Fibroblast of skin of right quadriceps (primary cell): ENCODE measurements at regions not wholly inside any gene's neighbourhood (a gene's known extent, or its start where the extent isn't known, plus 50 kb on each side); places are given as distances from the start of the nearest gene placed in this dataset.
"Not testable (repeated sequence)": the region's sequence is repeated elsewhere in the genome, so short reads cannot be mapped to it uniquely, and the experiment has no call there.

Experiments
- DNase-seq: peaks from one replicate; pipeline ENCODE4 v3.0.0-alpha.2; 2013

DNA sequence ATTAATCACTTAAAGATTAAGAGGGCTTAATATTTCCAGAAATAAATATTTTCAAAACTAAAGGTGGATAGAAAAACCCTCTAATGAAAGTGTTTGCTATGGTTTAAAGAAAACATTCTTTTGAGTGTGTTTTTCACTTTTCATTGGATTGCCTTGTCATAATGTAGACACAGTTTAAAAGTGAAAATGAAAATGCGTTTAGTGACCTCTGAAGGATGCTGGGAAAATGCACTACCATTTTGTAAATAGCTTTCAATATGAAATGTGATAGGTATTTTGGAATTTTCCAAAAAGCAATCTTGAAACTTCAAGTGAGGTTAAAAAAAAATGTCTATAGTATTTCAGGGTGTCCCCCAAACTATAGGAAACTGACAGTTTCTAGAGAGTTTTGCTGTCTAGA is 642.2 kb downstream of the C4orf33 start:
- no peak for DNase-seq

- no peak for DNase-seq
These were observed 651.8 kb downstream of the C4orf33 start for GRCh38 chr4:129747756-129748155.

GRCh38 chr4:129748991-129749390 is 653.0 kb downstream of the C4orf33 start:
- peak; percentile 0 for DNase-seq

- no peak for DNase-seq
These were observed 655.7 kb downstream of the C4orf33 start for GRCh38 chr4:129751646-129752045.

- no peak for DNase-seq
These were observed 687.6 kb downstream of the C4orf33 start for GRCh38 chr4:129783596-129783995.

DNA sequence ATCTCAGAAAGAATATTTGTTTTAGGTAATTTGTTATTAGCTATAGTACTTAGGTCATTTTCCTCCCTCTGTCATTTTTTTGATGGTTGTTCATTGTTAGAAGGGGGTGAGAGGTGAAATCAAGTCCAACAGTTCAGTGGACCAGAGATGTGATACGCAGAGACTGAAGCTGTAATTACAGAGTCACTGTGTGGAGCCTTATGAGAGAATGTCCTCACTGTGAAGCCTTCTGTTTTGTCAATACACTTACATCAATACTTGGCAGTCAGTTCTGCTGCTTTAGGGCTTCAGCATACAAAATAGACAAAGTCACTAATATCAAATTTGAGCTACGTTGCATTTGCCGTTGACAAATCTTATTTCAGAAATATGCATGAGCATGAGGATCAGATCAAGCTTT is 692.5 kb downstream of the C4orf33 start:
- DNase-seq = no peak

GRCh38 chr4:129804461-129804981 is 708.6 kb downstream of the C4orf33 start:
- no peak for DNase-seq

GRCh38 chr4:129806986-129807385 is 711.0 kb downstream of the C4orf33 start:
- DNase-seq = no peak

- no peak for DNase-seq
These were observed 712.3 kb downstream of the C4orf33 start for GRCh38 chr4:129808242-129808641.

GRCh38 chr4:129821073-129821472 is 725.1 kb downstream of the C4orf33 start:
- no peak for DNase-seq

GRCh38 chr4:129821963-129822362 is 726.0 kb downstream of the C4orf33 start:
- DNase-seq = no peak

DNA sequence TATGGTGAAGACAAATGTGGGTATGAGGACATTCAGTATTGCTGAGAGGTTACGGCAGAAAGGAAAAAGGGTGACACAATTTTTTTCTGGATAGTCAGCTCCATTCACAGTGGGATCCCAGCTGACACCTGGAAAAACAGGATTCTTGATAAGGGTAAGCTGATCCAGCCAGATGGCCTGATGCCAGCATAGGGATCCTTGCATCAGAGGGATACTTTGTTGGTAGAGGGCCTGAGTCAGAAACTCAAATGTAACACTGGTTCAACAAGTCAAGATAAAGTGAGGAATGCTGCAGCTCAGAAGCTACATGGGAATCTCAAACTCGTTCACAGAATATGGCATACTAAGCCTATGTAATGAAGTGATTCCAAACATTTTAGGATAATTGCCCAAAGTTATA is 726.7 kb downstream of the C4orf33 start:
- DNase-seq = peak; percentile 26

- peak; percentile 9 for DNase-seq
These were observed 727.2 kb downstream of the C4orf33 start for GRCh38 chr4:129823105-129823504.

DNA sequence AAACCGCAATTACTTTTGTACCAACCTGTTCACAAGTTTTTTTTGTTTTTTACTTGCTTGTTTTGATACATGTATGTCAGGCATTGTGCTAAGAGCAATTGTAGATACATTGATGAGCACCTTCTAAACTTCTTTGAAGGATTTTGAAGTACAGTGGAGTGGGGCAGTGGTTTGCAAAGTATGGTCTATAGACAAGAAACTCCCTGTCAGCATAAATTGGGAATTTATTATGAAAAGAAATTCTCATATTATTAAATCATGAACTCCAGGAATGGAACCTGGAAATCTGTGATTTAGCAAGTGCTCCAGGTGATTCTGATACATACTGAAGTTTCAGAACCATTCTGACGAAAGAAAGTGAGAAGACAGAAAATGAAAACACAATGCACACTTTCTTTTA is 733.4 kb downstream of the C4orf33 start:
- DNase-seq = no peak

- DNase-seq = peak; percentile 38
These were observed 743.7 kb downstream of the C4orf33 start for GRCh38 chr4:129839687-129840086.

DNA sequence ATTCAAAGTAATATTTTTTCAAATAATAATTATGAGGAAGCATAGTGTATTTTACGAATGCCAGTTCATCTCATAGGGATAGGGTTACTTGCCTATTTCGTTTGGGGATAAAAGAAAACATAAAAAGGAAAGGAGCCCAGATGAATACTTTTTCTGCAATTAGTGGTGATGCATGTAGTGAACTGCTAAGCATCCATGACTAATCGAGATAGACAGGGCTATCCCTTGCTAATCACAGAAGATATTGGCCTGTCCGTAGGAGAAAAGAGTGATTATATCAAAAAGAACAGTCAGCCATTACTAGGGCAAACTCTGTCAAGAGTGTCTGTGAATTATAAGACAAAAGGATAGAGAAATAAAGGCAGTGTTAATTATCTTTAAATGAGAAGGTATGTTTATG is 746.1 kb downstream of the C4orf33 start:
- DNase-seq = no peak

DNA sequence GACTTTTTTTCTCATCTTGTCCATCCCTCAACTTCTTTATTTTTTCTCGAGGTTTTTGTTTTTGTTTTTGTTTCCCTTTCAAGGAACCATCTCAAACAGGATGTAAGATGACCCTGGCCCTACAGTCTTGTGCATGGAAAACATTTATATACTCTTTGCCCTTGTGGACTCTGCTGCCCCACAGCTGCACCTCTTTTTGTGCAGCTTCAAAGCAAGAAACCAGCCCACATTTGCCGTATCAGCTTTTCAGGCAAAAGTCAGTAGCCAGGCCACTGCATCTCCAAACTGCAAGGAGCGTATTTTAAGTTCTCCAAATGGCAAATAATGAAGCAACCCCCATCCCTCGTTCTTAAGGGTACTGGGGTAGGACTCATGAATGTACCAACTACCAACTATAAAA is 756.5 kb downstream of the C4orf33 start:
- DNase-seq = no peak

DNA sequence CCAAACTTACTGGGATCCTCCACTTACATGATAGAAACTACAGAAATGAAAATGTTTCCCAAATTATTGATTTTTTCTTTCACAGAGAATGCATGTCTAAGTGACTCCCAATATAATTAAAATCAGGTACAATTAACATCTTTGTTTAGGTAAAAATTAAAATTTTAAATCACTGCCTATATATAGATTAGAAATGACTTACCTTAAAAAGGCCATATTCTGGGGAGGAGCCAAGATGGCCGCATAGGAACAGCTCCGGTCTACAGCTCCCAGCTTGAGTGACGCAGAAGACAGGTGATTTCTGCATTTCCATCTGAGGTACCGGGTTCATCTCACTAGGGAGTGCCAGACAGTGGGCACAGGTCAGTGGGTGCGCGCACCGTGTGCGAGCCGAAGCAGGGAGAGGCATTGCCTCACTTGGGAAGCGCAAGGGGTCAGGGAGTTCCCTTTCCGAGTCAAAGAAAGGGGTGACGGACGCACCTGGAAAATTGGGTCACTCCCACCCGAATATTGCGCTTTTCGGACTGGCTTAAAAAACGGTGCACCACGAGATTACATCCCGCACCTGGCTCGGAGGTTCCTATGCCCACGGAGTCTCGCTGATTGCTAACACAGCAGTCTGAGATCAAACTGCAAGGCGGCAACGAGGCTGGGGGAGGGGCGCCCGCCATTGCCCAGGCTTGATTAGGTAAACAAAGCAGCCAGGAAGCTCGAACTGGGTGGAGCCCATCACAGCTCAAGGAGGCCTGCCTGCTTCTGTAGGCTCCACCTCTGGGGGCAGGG is 757.9 kb downstream of the C4orf33 start:
- not testable (repeated sequence) for DNase-seq

DNA sequence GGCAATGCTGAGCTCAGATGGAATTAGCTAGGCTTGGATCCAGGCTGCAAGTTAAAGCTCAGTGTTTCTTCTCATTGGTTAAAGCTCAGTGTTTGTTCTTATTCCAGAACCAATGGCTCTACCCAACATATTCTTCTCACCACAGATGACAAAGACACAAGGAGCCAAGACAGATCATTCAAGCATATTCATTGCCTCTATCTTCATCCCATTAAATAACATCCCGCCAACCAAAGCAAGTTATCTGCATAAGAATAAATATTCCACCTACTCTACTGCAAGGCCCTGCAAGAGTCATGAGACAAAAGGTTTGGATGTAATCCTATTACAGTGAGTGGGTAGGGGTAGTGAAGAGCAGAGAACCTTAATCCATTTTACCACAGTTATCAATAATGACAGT is 766.5 kb downstream of the C4orf33 start:
- no peak for DNase-seq

GRCh38 chr4:129863206-129863605 is 767.3 kb downstream of the C4orf33 start:
- no peak for DNase-seq

DNA sequence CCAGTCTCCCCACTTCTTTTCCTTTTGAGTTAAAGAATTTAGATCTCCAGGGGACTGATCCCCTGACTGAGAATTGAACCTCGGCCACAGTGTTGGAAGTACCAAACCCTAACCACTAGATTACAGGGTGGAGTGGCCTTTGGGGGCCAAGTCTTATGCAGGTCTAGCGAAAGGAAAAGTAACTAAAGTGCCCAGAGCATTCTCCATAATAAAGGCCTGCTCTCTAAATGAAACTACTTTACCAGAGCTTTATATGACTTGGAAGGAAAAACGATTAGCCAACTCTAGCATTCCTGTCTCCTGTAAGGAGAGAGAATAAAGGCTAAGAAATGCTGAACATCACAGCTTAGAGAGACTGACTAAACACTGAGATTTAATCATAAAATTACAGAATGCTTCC is 788.0 kb downstream of the C4orf33 start:
- no peak for DNase-seq

- no peak for DNase-seq
These were observed 801.2 kb downstream of the C4orf33 start for GRCh38 chr4:129897111-129897510.

DNA sequence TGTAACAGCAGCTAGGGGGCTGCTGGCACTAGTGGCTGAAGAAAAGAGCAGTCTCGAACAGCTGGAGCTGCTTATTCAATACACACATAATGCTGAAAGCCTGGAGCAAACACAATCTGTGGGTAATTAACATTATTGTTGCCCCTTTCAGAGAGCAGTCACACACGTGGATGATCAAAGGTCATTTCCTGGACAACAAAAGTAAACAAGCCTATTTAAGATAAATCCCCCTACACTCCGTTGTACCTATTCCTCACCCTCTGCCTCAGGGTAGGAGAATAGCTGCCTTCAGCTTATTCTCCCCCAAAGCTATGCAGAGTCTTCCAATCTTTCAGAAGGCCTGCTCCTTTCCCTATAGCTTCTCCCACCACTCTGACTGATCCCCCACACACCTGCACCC is 803.9 kb downstream of the C4orf33 start:
- DNase-seq = no peak

DNA sequence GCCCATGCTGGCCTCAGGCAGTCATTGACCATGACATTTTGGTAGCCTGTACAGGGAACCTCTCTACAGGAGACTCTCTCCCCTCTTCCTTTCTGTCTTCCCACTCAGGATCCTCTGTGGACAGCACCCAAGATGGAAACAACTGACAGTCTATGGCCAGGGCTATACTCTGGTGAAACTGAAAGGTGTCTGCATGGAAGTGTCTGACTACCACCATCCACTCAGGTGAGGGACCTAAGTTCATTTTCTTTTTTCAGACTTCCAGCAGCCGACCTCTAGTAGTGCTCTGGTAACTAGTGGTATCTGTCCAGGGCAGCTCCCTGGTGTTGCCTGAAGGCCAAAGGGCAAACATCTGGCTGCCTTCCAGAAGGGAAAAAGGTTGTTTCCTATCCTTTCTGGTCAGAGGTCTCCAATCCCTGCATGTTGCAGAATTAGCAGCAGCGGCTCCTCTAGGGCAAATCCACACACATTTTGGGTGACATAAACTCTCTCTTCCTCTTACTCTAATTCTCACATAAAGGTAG is 804.5 kb downstream of the C4orf33 start:
- no peak for DNase-seq

DNA sequence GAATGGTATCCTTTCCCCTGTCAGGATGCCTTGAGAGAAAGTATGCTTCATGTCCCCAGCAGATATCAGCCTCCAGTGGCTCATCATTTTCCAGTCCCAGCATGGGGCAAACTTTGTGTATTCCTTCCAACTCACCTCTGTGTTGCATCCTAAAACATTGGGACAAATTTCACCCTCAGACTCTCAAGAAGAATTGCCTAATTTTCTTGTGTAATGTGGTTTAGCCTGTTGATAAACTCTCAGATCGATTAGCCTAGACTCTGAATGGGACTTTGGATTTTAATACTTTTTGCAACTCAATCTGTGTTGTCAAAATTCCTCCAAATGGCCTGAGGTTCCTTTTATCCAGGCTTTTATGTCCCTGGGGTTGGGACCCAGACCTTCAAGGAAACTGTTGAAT is 805.3 kb downstream of the C4orf33 start:
- DNase-seq = no peak
